ENCODE measurements at regions not wholly inside any gene's neighbourhood (a gene's known extent, or its start where the extent isn't known, plus 50 kb on each side); places are given as distances from the start of the nearest gene placed in this dataset.

DNA sequence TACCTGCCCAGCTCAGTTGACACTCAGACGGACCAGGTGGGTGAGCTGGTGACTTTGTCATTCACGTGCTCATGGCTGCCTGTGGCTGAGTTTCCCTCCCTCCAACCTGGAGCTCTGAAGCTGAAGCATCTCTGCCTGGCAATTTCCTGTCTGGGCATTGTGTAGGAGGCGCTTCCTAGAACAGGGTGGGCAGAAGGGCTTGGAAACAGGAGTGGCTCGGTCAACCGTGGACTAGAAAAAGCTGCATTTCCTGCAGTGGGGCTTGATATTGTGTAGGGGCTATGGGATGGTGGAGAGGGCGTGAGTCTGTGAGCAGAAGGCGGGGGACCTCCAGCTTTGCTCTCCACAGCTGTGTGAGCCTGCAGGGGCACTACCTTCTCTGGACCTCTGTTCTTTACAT, 278.3 kb downstream of the TEX29 start:
- no peak for TF ChIP-seq CTCF (IDR thresholded peaks at IDR 0.05 in 8 of 11, conservative IDR thresholded peaks at IDR 0.05 in 3 of 11)
- no peak for TF ChIP-seq POLR2AphosphoS5 (IDR thresholded peaks at IDR 0.05)
- TF ChIP-seq POLR2A (IDR thresholded peaks at IDR 0.05), result no peak

Data from spleen (tissue), 7 donors.